Retinal pigment epithelial cell (primary cell): ENCODE measurements at regions not wholly inside any gene's neighbourhood (a gene's known extent, or its start where the extent isn't known, plus 50 kb on each side); places are given as distances from the start of the nearest gene placed in this dataset.

Experiments
- DNase-seq: peaks from one replicate; pipeline ENCODE4 v3.0.0-alpha.2; 2010; ENCODE audit warnings: low read depth
- H3K4me3 ChIP-seq: 2 replicates; pipeline ENCODE4 v1.5.1; 2011; ENCODE audit warnings: mild to moderate bottlenecking, low read length, control low read depth, moderate library complexity
- TF ChIP-seq, protein P1 (sequence below): conservative IDR thresholded peaks from 2 replicates; pipeline ENCODE4 v1.5.1; 2011; ENCODE audit warnings: low read depth, low read length, control low read depth, inconsistent platforms

DNA sequence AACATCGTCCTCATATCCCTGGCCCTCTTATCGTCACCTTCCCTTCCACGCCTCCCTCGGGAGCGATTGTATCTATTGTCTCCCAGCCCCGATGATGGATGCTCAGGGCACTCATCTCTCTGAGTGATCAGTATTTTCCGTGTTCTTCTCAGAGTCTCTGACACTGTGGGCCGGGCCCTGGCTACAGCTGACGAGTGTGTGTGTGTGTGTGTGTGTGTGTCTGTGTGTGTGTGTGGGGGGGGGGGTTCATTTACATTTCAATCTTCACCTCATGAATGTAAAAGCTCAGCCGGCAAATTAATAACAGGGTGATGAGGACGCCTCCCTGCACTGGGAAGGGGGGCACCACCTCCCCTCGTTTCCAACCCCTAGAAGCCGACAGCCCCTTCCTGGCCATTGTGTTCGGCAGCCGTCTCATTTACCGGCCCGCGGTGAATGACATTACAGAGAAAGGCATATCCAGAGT lies 159.5 kb downstream of the SHOX start:
- no peak overlapping the region for H3K4me3 ChIP-seq
- DNase-seq = no peak
- TF ChIP-seq, protein P1, sequence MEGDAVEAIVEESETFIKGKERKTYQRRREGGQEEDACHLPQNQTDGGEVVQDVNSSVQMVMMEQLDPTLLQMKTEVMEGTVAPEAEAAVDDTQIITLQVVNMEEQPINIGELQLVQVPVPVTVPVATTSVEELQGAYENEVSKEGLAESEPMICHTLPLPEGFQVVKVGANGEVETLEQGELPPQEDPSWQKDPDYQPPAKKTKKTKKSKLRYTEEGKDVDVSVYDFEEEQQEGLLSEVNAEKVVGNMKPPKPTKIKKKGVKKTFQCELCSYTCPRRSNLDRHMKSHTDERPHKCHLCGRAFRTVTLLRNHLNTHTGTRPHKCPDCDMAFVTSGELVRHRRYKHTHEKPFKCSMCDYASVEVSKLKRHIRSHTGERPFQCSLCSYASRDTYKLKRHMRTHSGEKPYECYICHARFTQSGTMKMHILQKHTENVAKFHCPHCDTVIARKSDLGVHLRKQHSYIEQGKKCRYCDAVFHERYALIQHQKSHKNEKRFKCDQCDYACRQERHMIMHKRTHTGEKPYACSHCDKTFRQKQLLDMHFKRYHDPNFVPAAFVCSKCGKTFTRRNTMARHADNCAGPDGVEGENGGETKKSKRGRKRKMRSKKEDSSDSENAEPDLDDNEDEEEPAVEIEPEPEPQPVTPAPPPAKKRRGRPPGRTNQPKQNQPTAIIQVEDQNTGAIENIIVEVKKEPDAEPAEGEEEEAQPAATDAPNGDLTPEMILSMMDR = no peak

DNA sequence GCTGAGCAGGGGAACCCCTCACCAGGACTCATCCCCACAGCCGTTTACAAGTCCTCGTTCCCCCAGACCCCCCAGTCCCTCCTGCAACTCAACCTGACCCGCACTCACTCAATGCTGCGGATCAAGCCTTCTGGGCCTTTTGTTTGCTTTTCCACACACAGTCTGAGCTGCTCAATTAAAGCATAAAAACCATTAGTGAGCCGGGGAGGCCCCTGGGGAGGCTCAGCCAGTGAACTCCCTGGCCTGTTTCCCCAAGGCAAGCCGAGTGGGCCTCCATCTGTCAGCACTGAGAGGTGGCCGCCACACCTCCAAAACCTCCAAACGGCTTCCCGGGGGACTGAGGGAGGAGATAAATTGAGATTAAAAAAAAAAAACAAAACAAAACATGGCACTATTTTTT lies 158.5 kb downstream of the SHOX start:
- H3K4me3 ChIP-seq = no peak overlapping the region
- no peak for DNase-seq
- TF ChIP-seq, protein P1 = no peak

DNA sequence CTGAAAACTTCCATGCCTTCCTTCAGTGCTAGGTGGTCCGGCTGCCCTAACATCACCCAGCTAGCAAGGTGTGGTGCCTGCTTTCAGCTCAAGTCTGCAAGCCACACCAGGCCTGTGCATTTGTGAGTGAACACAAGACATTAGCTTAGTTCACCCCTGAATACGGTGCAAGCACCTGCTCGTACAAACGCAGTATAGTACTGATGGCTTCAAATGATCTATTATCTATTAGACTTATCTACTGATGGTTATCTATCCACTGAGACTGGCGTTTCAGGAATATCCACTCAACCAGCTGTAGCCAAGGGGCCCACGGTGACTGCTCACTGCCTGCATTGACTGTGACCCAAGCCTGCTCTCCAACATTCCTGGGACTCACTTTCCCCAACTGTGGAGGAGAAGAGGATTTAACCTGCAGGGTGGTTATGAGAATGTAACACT lies 155.9 kb downstream of the SHOX start:
- TF ChIP-seq, protein P1 = no peak
- DNase-seq = no peak
- H3K4me3 ChIP-seq = no peak overlapping the region

DNA sequence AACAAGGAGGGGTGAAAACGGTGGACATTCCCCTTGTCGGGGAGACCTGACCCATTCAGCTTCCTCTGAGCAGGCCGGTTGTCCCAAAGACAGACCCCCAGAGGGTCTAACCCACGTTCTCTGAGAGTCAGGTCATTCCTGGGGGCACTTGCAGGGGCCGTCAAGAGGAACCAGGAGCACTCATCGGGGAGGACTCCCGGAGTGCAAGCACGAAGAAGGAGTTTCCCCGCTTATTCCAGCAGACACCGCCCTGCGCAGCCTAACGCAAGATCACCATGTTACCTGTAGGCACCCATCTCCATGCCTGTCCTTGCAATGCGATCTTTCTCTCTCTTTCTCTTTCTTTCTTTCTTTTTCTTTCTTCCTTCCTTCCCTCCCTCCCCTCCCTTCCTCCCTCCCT lies 154.2 kb downstream of the SHOX start:
- DNase-seq = no peak
- TF ChIP-seq, protein P1 = no peak
- H3K4me3 ChIP-seq = no peak overlapping the region

DNA sequence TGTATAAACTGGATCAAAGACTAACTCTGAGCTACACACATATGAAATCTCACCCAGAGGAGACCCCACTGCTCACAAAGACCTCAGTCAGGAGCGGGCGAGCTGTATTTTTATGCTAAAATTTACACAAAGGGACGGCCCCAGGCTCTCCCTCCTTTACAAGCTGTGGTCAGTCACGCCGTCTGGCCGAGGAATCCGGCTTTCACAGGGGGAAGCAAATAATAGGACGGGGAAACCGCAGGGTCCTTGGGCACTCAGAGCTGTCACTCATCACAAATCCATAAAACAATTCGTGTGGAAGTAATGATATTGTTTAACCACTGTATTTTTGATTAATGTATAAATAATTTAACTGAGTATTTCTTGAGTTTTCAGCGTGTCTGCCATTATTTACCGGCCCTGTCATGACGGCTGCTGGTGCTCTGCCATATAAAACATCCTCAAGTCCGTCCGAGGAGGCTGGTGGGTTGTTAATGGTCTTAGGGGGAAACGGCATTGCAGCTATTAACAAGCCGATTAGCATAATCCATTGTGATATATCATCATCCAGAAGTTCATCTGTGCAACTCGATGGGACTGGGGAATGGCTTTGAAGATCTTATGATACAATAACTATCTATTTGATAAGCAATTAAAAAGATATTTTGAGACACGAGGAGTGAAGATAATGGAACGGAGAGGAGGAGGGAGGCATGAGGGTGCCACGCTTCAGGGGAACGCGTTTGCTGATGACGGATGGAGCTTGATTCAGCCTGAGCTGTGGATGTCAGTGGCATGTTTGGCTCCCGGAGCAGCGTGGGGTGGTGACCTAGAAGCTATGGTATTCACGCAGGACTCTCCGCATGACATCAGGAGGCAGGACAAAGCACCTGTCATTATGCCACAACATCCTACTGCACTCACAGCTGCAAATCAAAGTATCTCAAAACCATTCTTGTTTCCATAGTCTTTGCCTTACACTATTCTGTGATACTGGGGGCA lies 150.9 kb downstream of the SHOX start:
- TF ChIP-seq, protein P1 = no peak
- no peak overlapping the region for H3K4me3 ChIP-seq
- DNase-seq = no peak

DNA sequence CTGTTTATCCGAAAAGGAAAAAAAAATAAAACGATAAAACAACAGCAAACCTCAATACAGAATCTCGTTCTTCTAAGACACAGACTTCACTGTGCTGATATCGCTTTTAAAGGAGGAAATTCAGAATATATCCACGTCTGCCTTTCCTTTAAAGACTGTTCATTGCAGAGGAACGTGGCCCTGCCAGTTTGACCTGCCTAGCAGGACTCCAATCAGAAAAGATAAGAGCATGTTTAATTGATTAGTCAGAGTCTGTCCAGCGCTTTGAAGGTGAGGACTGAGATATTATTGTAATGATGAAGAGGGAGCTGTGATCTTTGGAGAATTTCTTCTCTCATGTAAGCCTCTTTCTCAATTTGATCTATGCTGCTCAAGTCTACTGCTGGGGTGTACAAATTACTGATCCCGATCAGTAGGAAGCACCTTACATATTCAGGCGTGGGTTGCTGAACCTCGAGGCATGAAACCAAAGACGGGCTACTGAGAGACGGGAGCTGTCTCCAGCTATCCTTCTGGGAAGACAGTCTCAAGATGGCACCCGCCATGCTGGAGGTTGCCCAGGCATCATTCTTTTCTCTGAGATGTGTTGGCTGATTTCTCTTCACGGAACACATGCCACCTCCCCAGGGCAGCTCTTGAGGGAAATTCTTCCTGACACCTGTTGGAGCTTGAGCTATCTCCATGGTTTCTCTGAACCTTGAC lies 146.1 kb downstream of the SHOX start:
- TF ChIP-seq, protein P1 = no peak
- DNase-seq = no peak
- H3K4me3 ChIP-seq = no peak overlapping the region
